Thyroid gland (tissue), 4 donors: ENCODE measurements at regions not wholly inside any gene's neighbourhood (a gene's known extent, or its start where the extent isn't known, plus 50 kb on each side); places are given as distances from the start of the nearest gene placed in this dataset.

ENCODE experiments used
- POLR2A ChIP-seq, 2 donors: fragments of 450-650 bp; IDR thresholded peaks; one replicate each; pipeline ENCODE4 v1.6.1; 2017; ENCODE audit warnings: antibody characterized with exemption in 2 of 2, mild to moderate bottlenecking in 2 of 2, moderate library complexity in 1 of 2
- TF ChIP-seq, protein P1 (sequence below), 6 experiments: fragments of 200-600 bp in 3 of 6; fragments of 450-650 bp in 3 of 6; sonication (generic) in 3 of 6; IDR thresholded peaks; one replicate each; pipeline ENCODE4 v1.5.1; 2016 to 2019; ENCODE audit warnings: antibody characterized with exemption in 6 of 6, mild to moderate bottlenecking in 2 of 6, inconsistent platforms in 1 of 6, moderate library complexity in 1 of 6

DNA sequence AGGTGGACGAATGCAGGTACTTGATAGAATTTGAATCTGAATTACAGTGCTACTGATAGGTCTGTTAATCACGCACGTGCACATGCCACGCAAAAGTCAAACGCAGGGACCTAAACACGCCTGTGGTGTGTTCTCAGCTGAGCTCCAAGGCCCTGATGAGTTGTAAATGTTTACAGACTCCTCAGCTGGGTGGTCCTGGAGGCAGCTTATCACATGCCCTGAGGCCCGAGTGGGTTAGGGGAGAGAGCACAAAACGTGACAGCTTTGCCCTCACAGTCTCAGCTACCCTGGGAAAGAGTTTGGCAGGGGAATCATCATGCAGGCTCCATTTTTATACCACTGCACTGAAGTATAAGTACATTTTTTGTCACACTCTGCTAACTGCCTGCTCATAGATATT, 68.3 kb upstream of the FAM110C start:
- TF ChIP-seq, protein P1, sequence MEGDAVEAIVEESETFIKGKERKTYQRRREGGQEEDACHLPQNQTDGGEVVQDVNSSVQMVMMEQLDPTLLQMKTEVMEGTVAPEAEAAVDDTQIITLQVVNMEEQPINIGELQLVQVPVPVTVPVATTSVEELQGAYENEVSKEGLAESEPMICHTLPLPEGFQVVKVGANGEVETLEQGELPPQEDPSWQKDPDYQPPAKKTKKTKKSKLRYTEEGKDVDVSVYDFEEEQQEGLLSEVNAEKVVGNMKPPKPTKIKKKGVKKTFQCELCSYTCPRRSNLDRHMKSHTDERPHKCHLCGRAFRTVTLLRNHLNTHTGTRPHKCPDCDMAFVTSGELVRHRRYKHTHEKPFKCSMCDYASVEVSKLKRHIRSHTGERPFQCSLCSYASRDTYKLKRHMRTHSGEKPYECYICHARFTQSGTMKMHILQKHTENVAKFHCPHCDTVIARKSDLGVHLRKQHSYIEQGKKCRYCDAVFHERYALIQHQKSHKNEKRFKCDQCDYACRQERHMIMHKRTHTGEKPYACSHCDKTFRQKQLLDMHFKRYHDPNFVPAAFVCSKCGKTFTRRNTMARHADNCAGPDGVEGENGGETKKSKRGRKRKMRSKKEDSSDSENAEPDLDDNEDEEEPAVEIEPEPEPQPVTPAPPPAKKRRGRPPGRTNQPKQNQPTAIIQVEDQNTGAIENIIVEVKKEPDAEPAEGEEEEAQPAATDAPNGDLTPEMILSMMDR (IDR thresholded peaks at IDR 0.05): no peak
- TF ChIP-seq POLR2A (IDR thresholded peaks at IDR 0.05): no peak
